ENCODE measurements at regions not wholly inside any gene's neighbourhood (a gene's known extent, or its start where the extent isn't known, plus 50 kb on each side); places are given as distances from the start of the nearest gene placed in this dataset.

GRCh38 chr6:164099269-164099865 lies 684.8 kb downstream of the QKI start:
- no peak for TF ChIP-seq CTCF (IDR thresholded peaks at IDR 0.05; ENCODE audit: low read length, missing control alignments)
- DNase-seq (ENCODE audit: low read depth) = no peak

DNA sequence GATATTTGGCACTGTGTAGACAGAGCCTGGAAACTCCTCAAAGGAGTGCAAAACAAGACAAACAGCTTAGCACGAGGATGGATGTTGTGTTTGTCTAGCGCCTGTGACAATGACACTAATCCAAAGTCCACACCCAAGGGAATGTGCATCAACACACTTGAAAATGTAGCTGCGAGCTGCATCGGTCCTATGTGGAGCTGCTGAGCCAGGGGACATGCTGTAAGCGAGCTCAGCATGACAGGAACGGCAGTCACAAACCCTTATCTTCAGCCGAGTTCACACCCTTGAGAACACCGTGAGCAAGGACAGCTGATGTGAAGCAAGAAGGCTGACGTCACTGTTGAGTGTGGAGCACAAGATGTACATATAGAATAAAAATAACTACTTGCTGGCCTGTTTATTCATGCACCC lies 684.3 kb downstream of the QKI start:
- no peak for TF ChIP-seq CTCF (IDR thresholded peaks at IDR 0.05; ENCODE audit: low read length, missing control alignments)
- DNase-seq (ENCODE audit: low read depth) = peak; percentile 84

More at GRCh38 chr6:164099269-164099865, 684.8 kb downstream of the QKI start:
- H3K4me3 ChIP-seq (replicated peaks; ENCODE audit: low read depth, low read length) = no peak overlapping the region

DNA sequence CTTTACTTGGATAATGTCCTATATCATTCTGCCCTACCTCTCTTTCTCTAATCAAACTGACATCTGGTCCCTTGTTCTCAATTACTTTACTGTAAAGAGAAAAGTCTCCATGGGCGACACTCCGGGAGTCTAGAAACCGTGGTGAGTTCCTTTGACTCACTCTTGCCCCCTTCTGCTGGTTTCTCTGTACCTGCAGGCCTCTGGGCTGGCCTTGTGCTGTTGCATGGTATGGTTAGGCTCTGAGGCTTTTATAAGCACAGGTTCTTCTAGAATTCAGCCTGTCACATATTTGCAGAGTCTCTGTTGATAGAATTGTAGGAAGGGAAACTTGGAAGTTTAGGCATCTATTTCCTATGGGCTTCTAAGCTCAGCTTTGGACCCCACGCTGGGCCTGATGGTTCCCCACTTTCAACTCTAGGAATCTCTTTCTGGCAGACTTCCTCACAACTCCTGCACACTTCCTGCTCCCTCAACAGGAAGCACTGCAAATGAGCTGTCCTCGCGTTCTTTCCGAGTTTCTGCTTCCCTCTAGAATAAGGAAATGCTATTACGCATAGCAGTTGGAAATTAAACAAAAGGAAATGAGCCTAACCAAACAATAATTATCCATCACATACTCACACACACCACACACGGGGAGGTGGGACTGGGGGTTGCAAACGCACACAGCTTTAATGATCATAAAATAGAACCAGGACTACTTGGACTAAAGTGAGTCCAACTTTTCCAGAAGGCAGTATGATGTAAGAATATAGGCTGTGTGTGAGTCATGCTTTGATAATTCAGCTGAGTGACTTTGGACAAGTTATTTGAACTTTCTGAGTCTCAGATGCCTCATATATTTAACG lies 683.3 kb downstream of the QKI start:
- H3K4me3 ChIP-seq (replicated peaks; ENCODE audit: low read depth, low read length) = no peak overlapping the region
- peak; percentile 79 for DNase-seq (ENCODE audit: low read depth)
- no peak for TF ChIP-seq CTCF (IDR thresholded peaks at IDR 0.05; ENCODE audit: low read length, missing control alignments)

More for the DNA sequence above, 684.3 kb downstream of the QKI start:
- no peak overlapping the region for H3K4me3 ChIP-seq (replicated peaks; ENCODE audit: low read depth, low read length)

DNA sequence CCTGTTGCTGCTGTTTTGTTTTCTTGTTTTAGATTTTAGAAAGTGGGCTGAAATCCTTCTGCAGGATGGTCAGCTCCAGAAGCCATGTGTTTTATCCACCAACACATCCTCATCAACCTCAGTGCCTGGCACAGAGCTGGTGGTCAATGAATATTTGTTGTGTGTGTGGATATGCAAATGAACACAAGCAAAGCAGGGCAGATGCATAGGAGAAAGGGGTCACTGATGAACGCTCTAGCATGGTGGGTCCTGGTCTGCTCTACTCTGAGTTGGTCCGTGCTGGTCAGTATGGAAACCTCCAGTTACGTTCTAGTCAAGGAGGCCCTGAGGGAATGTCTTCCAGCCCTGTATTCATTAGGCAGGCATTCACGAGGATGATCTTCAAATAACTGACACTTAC lies 682.5 kb downstream of the QKI start:
- no peak for DNase-seq (ENCODE audit: low read depth)
- no peak for TF ChIP-seq CTCF (IDR thresholded peaks at IDR 0.05; ENCODE audit: low read length, missing control alignments)
- no peak overlapping the region for H3K4me3 ChIP-seq (replicated peaks; ENCODE audit: low read depth, low read length)

DNA sequence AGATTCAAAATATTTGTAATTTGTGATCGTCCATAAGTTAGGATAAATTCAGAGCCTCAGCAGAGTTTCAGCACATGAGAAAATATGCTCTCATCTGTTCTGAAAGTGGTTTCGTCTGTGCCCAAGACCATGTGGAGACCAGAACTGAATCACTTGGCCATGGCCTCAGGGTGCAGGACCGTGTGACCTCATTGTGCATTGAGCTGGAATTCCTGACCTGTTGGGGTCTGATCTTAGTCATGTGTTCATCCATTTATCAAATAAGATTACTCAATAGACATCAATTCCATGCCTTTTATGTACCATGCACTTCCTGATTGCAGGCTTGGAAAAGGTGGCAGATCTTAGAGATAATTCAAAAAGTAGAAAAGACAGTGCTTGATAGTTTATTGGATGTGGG lies 680.5 kb downstream of the QKI start:
- DNase-seq (ENCODE audit: low read depth) = no peak
- TF ChIP-seq CTCF (IDR thresholded peaks at IDR 0.05; ENCODE audit: low read length, missing control alignments) = no peak
- no peak overlapping the region for H3K4me3 ChIP-seq (replicated peaks; ENCODE audit: low read depth, low read length)

DNA sequence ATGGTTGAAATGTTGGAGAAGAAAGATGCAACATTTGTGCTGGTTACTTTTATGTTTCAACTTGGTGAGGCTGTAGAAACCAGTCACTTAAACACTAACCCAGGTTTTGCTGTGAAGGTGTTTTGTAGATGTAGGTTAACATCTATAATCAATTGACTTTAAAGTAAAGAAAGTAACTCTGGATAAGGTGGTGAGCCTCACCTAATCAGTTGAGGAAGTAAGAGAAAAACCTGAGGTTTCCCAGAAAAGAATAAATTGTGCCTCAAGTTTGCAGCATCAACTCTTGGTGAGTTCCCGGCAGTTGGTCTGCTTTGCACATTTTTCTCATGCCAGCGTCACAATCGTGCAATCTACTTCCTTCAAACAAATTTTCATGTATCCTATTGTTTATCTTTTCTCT lies 673.4 kb downstream of the QKI start:
- no peak overlapping the region for H3K4me3 ChIP-seq (replicated peaks; ENCODE audit: low read depth, low read length)
- DNase-seq (ENCODE audit: low read depth) = no peak

More for the DNA sequence above, 673.4 kb downstream of the QKI start:
- no peak for TF ChIP-seq CTCF (IDR thresholded peaks at IDR 0.05; ENCODE audit: low read length, missing control alignments)
